NCI-H524 (cell line): ENCODE measurements at regions not wholly inside any gene's neighbourhood (a gene's known extent, or its start where the extent isn't known, plus 50 kb on each side); places are given as distances from the start of the nearest gene placed in this dataset.

Experiments used
- DNase-seq, 2 experiments: peaks; one replicate each; lab custom pipeline; 2025; lab: John Stamatoyannopoulos, UW

GRCh38 chr1:208298593-208299269, 54.5 kb upstream of the PLXNA2 start:
- DNase-seq = peak in 1 of 2 experiments; percentile 30

GRCh38 chr1:208300084-208300770, 56.0 kb upstream of the PLXNA2 start:
- DNase-seq = no peak

DNA sequence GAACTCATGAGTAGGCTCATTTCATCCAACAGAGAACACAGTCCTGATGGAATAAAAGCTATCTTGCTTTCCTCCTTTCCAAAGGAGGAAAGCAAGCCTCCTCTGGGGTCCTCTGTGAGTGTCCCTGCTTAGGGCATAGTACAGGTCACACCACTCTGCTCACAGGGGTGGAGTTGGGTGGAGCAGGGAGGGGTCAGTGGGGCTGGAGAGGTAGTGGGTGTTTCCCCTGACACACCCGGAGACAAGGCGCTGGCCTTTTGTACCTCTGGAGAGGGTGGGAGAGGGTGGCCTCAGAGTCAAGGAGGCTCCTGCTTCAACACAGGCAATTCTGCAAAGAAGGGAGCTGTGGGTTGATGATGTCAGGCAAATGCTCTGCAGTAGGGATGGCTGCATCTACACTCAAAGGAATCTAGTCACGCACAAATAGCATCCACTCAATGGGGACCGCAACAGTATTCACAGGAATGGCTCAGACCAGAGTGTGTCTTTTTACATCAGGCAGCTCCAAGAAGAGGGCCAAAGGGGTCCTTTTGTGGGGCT, 58.6 kb upstream of the PLXNA2 start:
- no peak for DNase-seq

DNA sequence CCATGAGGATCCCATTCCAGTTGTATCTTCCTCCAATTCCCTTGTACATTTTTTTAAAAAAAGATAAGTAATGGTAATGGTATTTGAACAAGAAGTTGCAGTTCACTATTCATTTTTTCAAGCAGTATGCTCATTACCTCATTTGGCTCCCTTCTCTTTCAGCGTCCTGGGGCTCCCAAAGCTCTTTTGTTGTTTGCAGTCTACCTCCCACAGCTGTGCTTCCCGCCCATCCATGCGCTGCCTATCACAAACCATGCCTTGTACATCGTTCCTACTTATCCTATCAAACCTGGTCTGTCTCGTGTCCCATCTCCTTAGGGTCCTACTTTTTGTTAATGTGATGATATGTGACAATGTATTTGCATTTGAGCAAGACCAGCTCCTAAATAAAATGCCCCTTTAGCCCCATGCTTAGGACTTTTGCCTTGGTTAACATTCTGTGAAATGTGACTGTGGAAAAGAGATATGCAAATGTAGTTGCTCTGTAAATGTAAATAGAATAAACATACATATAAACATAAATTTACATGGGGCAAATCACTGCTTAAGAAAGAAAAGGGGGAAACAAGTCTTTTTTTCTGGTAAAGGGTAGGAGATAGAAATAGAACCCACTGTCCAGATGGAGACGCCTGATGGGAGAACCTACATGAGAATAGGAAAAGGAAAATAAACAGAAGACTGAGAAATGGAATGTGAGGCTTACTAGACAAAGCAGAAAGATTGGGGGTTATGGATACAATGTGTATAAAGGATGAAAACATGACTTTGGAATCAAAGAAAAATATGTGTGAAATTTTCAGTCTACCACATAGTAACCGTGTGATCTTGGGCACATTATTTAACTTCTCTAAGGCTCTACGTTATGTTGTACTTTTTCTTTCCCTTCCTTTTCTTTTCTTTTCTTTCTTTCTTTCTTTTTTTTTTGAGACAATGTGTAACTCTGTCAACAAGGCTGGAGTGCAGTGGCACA, 59.8 kb upstream of the PLXNA2 start:
- no peak for DNase-seq

DNA sequence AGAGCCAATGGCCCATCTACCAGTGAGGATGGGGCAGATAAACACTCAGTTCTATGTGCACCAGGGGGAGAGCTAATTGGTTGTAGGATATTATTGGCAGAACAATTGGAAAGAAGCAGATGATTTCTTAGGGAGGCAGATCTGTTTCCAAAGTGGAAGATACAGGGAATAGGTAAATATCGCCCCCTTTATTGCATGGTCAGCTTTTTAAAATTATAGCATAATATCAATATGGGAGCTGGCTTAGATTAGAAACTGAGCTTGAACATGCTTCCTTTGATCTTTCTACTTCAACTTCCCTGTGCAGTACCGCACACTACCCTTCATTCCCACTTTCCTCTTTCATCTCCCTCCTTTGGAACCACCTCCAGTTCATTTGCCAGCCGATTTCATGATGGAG, 64.0 kb upstream of the PLXNA2 start:
- no peak for DNase-seq

- no peak for DNase-seq
Observed at GRCh38 chr1:208309771-208310170, 65.6 kb upstream of the PLXNA2 start.

DNA sequence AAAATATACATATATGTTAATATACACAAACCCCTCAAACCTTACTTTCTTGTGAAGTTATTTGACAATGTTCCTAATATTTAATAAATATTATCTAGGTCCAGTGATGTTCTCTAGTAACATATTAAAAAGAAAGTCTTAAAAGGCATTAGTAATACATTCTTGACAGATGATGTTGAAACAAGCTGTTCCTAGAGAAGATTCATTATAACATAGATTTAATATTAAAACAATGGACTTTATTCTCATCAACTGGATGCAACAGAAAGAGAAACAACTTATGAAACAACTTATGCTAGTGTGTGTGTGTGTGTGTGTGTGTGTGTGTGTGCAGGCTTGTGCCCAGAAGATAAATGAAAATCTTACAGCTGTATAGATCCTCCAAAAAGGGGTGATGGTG, 68.5 kb upstream of the PLXNA2 start:
- DNase-seq = no peak

GRCh38 chr1:208314431-208314830, 70.2 kb upstream of the PLXNA2 start:
- DNase-seq = no peak

DNA sequence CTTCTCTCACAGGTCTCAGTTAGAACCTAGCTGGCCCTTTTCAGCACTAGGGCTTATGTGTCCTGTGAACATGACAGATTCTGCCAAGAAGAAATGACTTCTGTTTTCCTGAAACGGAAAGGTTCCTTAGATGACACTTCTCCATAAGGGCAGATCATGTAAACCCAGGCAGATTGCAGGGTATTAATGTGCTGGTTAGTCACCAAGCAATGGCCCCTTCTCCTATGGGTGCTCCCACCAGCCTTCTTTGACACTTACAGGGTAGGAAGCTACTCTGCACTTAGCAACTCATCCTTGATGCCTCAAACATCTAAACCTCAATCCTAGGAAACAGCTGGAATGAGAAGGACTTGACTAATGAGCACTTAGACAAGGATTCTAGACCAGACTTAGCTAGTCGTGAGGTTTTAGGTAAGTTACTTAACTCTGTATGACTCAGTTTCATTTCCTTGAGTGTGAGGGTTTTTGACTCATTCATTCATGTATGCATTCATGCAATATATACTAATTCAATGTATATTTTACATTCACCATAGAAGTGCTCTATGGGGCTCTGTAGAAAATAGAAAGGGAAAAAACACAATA, 74.1 kb upstream of the PLXNA2 start:
- DNase-seq = no peak

DNA sequence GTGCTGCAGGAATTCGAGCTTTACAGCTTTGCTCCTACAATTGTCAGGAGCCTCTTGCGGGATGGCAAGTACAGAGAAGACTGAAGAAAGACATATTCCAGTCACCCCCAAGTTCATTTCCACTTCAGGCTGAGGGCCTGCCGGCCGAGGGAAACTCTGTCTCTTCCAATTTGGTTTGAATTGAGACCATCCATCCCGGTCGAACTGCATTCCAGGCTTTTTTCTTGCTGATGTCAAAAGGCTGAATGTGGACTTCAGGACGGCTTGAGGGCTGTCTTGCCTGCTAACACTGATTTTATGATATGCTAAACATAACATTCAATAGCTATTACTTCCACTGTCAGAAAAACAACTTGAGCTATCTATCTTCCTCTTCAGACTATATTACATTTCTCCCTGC, 79.8 kb upstream of the PLXNA2 start:
- DNase-seq = no peak

DNA sequence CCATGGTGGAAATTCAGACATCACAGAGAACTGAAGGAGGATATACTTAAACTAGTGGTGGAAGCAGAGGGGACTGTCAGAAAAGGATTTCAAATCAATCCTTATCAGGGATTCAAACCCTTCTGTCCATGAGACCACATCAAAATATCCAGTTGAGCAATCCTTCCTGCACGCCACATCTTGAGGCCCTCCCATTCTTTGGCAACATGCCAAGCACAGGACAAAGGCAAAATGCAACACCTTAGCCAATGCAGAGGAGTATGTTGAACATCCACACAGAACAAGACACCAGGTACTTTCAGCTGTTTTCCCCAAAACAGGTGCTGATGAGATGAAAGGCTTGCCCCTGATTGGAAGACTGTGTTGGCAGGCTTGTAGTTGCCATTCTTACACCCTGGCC, 81.8 kb upstream of the PLXNA2 start:
- no peak for DNase-seq

GRCh38 chr1:208329300-208329699, 85.1 kb upstream of the PLXNA2 start:
- DNase-seq = no peak

GRCh38 chr1:208332036-208332773, 88.0 kb upstream of the PLXNA2 start:
- no peak for DNase-seq

- DNase-seq = peak in 1 of 2 experiments; percentile 60
Observed at GRCh38 chr1:208332774-208333126, 88.6 kb upstream of the PLXNA2 start.

DNA sequence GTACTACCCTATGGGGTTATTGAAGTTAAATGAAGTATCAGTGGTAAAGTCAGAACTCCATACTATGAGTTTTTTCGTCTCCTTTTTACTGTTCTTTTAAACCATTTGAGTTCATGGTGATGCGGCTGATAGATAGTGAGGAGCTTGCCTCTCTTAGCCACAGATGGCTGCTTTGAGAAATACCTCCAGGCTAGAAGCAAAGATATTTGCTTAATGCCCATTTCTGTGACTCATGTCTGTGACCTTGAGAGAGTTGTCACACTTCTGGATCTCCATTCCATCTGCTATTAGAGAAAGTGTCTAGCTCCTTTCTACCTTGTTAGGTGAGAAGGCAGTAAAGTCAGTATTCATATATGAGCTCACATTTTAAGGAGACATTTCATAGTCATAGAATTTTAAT, 89.5 kb upstream of the PLXNA2 start:
- DNase-seq = no peak

DNA sequence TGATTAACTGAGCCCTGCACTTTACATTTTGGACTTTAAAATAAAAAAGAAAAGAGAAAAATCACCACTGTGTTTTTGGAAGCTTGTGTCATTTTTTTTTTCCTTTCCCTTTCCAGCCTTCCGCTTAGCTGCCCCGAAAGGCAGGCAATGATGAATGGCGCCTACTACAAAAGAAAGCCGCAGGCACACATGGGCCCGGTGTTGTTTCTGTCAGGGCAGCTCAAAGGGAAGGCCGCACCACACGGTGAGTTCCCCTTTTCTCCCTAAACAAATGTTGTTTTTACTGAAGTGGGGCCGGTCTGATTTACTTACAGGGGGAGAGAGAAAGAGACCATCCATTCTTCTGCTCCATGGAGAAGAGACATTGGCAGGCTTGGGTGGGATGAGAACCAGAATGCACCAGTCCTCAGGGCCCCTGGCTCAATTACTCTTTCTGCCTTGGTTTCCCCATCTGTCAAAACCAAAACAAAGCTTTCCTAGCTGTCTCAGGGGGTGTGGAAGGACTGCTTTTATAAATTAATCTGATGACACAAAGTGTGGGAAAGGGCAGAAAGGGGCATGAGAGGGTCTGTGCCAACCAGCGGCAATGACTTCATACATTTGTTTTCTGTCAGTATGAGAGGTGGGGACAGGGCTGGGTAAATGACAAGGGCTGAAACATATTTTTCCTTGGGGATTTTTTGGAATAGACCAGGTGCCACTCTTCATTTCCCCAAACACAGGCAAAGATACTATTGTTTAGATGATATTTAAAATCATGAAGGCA, 91.4 kb upstream of the PLXNA2 start:
- no peak for DNase-seq

- no peak for DNase-seq
Observed at GRCh38 chr1:208336137-208336518, 91.9 kb upstream of the PLXNA2 start.

GRCh38 chr1:208339911-208340310, 95.7 kb upstream of the PLXNA2 start:
- no peak for DNase-seq

DNA sequence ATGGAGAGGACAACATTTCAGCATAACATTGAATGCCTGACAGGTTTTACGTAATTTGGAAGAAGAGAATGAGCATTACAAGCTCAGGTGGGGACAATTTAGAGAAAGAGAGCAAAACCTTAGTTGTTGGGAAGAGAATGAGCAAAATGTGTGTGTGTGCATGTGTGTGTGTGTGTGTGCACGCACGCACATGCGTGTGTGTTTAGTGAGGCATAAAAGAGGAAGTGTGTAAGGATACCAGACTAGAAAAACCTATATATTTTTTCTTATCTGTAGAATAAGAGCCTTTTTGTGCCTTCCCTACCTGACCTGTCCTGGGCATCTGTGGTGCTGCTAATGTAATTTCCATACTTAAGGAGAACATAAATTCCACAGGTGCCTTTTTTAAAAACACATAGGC, 99.0 kb upstream of the PLXNA2 start:
- no peak for DNase-seq

DNA sequence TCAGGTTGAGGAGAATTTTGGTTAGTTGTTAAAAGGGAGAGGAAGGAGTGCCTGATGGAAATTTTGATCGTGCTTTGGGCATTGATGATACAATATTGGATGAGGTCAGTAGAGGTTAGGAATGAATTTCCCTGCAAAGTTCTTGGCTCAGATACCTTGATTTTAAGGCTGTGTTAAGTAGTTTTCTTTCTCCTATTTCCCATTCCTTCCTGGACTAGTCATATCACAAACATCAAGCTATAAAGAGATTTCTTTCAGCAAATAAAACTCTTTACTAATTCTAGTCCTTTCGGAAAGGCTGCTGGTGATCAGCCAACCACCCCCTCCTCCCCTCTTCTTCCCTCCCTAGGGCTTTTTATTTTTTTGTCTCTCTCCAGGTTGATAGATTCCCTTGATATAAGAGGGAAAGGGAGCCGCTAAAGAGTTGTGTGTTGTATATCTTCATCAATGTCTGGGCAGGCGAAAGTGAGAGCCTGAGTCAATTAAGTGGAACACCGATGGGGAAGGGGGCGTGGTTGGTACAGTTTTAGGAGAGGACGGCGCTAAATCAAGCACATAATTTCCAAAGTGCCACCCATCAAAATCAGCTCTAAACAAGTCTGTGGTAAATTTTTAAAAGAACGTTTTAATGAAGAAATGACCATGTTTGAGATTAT, 100.1 kb upstream of the PLXNA2 start:
- DNase-seq = no peak
